IMR-90 (cell line): ENCODE measurements at regions not wholly inside any gene's neighbourhood (a gene's known extent, or its start where the extent isn't known, plus 50 kb on each side); places are given as distances from the start of the nearest gene placed in this dataset.

Experiments used
- ATAC-seq: fragments of 200-7000 bp; cut with Tn5 transposase; 2 replicates; pipeline ENCODE4 v1.9.1; 2020; ENCODE audit warnings: low read depth, mild to moderate bottlenecking, moderate library complexity
- BruUV-seq: library from RNA; stranded (reverse); fragments of 400-500 nt; replicated peaks from 2 replicates; lab custom pipeline; 2021; lab: Mats Ljungman, UMichigan
- CTCF ChIA-PET: fragments of 300-600 bp; formaldehyde crosslinking; extraction: SDS; loops from one replicate; lab custom pipeline; 2021; ENCODE audit warnings: antibody characterized with exemption; lab: Yijun Ruan, JAX
- POLR2A ChIA-PET: fragments of 300-600 bp; sonication (Branson Sonifier 250); formaldehyde crosslinking; loops from one replicate; lab custom pipeline; 2022; ENCODE audit warnings: antibody characterized with exemption; ENCODE audit not compliant: unreplicated experiment; lab: Charles Lee
- DNase-seq: peaks from one replicate; pipeline ENCODE4 v3.0.0; 2013
- H2AFZ ChIP-seq: replicated peaks from 2 replicates; pipeline ENCODE3; 2013; ENCODE audit warnings: low read length, mild to moderate bottlenecking; ENCODE audit not compliant: poor library complexity
- H2AK5ac ChIP-seq: 2 replicates; pipeline ENCODE4 v1.6.1; 2013; ENCODE audit warnings: low read depth, low read length, inconsistent platforms
- H2AK9ac ChIP-seq: replicated peaks from 2 replicates; pipeline ENCODE3; 2013; ENCODE audit warnings: mild to moderate bottlenecking, low read depth, low read length, moderate library complexity; ENCODE audit not compliant: poor library complexity
- H2BK120ac ChIP-seq: 2 replicates; pipeline ENCODE4 v1.6.1; 2013; ENCODE audit warnings: low read depth, low read length, inconsistent platforms
- H2BK15ac ChIP-seq: 3 replicates; pipeline ENCODE4 v1.6.1; 2013; ENCODE audit warnings: low read depth, low read length, inconsistent platforms
- H2BK20ac ChIP-seq: 2 replicates; pipeline ENCODE4 v1.6.1; 2013; ENCODE audit warnings: low read depth, mild to moderate bottlenecking, inconsistent platforms, low read length, moderate library complexity
- H2BK5ac ChIP-seq: 2 replicates; pipeline ENCODE4 v1.6.1; 2013; ENCODE audit warnings: mild to moderate bottlenecking, low read depth, low read length, inconsistent platforms; ENCODE audit not compliant: poor library complexity, severe bottlenecking
- H3K14ac ChIP-seq: replicated peaks from 2 replicates; pipeline ENCODE4 v1.6.1; 2013; ENCODE audit warnings: low read depth, low read length, inconsistent platforms
- H3K18ac ChIP-seq: 2 replicates; pipeline ENCODE4 v1.6.1; 2013; ENCODE audit warnings: low read depth, low read length, control low read depth
- H3K23ac ChIP-seq: 2 replicates; pipeline ENCODE4 v1.6.1; 2013; ENCODE audit warnings: low read depth, low read length, inconsistent platforms
- H3K27ac ChIP-seq: 2 replicates; pipeline ENCODE4 v1.5.1; 2013; ENCODE audit warnings: mild to moderate bottlenecking, control low read depth, low read length; ENCODE audit not compliant: insufficient read depth
- H3K27me3 ChIP-seq: 2 replicates; pipeline ENCODE4 v1.6.1; 2013; ENCODE audit warnings: low read length; ENCODE audit not compliant: control insufficient read depth, insufficient read depth
- H3K36me3 ChIP-seq: 2 replicates; pipeline ENCODE4 v1.6.1; 2013; ENCODE audit warnings: low read length, mixed read lengths; ENCODE audit not compliant: control insufficient read depth, insufficient read depth
- H3K4ac ChIP-seq: 2 replicates; pipeline ENCODE4 v1.6.1; 2013; ENCODE audit warnings: low read depth, low read length, inconsistent platforms
- H3K4me1 ChIP-seq: 2 replicates; pipeline ENCODE4 v1.6.1; 2013; ENCODE audit warnings: low read length, mixed read lengths; ENCODE audit not compliant: control insufficient read depth, insufficient read depth
- H3K4me2 ChIP-seq: 2 replicates; pipeline ENCODE4 v1.6.1; 2013; ENCODE audit warnings: low read depth, mild to moderate bottlenecking, control low read depth, low read length, moderate library complexity
- H3K4me3 ChIP-seq: 2 replicates; pipeline ENCODE4 v1.5.1; 2013; ENCODE audit warnings: low read depth, mild to moderate bottlenecking, control low read depth, low read length, moderate library complexity; ENCODE audit not compliant: insufficient read depth
- H3K56ac ChIP-seq: 2 replicates; pipeline ENCODE4 v1.6.1; 2013; ENCODE audit warnings: low read length, inconsistent platforms; ENCODE audit not compliant: insufficient read depth; ENCODE audit errors: extremely low read depth
- H3K79me1 ChIP-seq, 2 experiments: 2 replicates each; pipeline ENCODE4 v1.6.1; 2013; ENCODE audit warnings: low read length in 2 of 2, inconsistent platforms in 1 of 2, low read depth in 1 of 2
- H3K9ac ChIP-seq: 2 replicates; pipeline ENCODE4 v1.6.1; 2013; ENCODE audit warnings: low read depth, low read length, control low read depth
- H3K9me1 ChIP-seq: 2 replicates; pipeline ENCODE4 v1.6.1; 2013; ENCODE audit warnings: low read length, inconsistent platforms; ENCODE audit not compliant: insufficient read depth
- H3K9me3 ChIP-seq: 2 replicates; pipeline ENCODE4 v1.6.1; 2013; ENCODE audit warnings: low read length; ENCODE audit not compliant: control insufficient read depth, insufficient read depth
- H4K20me1 ChIP-seq: 2 replicates; pipeline ENCODE4 v1.6.1; 2013; ENCODE audit warnings: low read length, inconsistent platforms; ENCODE audit not compliant: insufficient read depth
- H4K5ac ChIP-seq: 2 replicates; pipeline ENCODE4 v1.6.1; 2013; ENCODE audit warnings: mild to moderate bottlenecking, low read depth, low read length, control low read depth
- H4K8ac ChIP-seq, 2 experiments: 2 replicates each; pipeline ENCODE4 v1.6.1; 2013; ENCODE audit warnings: low read depth in 2 of 2, low read length in 2 of 2, control low read depth in 1 of 2, inconsistent platforms in 1 of 2
- H4K91ac ChIP-seq: 2 replicates; pipeline ENCODE4 v1.6.1; 2013; ENCODE audit warnings: low read depth, low read length, inconsistent platforms; ENCODE audit not compliant: insufficient read depth
- CEBPB ChIP-seq: IDR thresholded peaks from 2 replicates; pipeline ENCODE4 v1.6.1; 2012; ENCODE audit warnings: low read depth, low read length, improper control_type of control experiment
- CTCF ChIP-seq: conservative IDR thresholded peaks from 2 replicates; pipeline ENCODE4 v1.5.1; 2012; ENCODE audit warnings: mild to moderate bottlenecking, low read depth, low read length, improper control_type of control experiment
- FOS ChIP-seq: fragments of 150-350 bp; IDR thresholded peaks from 2 replicates; pipeline ENCODE4 v1.6.1; 2016; ENCODE audit warnings: low read depth, low read length
- RAD21 ChIP-seq: IDR thresholded peaks from 2 replicates; pipeline ENCODE4 v1.6.1; 2012; ENCODE audit warnings: low read length, improper control_type of control experiment
- SMC3 ChIP-seq: fragments of 150-350 bp; IDR thresholded peaks from 2 replicates; pipeline ENCODE4 v1.6.1; 2016; ENCODE audit warnings: low read depth, mild to moderate bottlenecking, antibody characterized with exemption, low read length, moderate library complexity
- dilution Hi-C: fragments of 300-500 bp; cut with HindIII; formaldehyde crosslinking; loops from one replicate; pipeline ENCODE4 v1.14.3; 2018; ENCODE audit warnings: low sequenced_read_pairs; ENCODE audit not compliant: unreplicated experiment
- in situ Hi-C: fragments of 300-500 bp; cut with MboI; formaldehyde crosslinking; loops from 3 replicates; pipeline ENCODE4 v1.14.3; 2019; ENCODE audit warnings: low sequenced_read_pairs, inconsistent platforms, mixed read lengths
- intact Hi-C: fragments of 100-400 bp; cut with micrococcal nuclease; formaldehyde crosslinking; loops from 2 replicates; pipeline ENCODE4 v1.10.0; 2022

- Histone ChIP-seq H2BK5ac (no peak overlapping the region), H3K36me3 (no peaks in the 10 kb centered on the region), H3K79me1 (no peaks in the 10 kb centered on the region), H3K4me2 (no peak overlapping the region), H2BK120ac (no peak overlapping the region), H3K4me1 (no peaks in the 10 kb centered on the region), H4K91ac (no peak overlapping the region), H2AK9ac (no peak overlapping the region), H4K8ac (no peak overlapping the region), H2AFZ (no peak overlapping the region), H3K14ac (no peak overlapping the region), H3K23ac (no peak overlapping the region), H2BK20ac (no peak overlapping the region), H3K4ac (no peak overlapping the region), H4K5ac (no peak overlapping the region), H3K56ac (no peak overlapping the region), H2BK15ac (no peak overlapping the region), H3K9ac (no peak overlapping the region), H3K4me3 (no peak overlapping the region), H4K20me1 (no peaks in the 10 kb centered on the region), H3K27me3 (no peaks in the 10 kb centered on the region), H2AK5ac (no peak overlapping the region), H3K27ac (no peak overlapping the region), H3K18ac (no peak overlapping the region), H3K9me1 (no peaks in the 10 kb centered on the region), H3K9me3 (no peaks in the 10 kb centered on the region)
- dilution Hi-C loops (no loop called here), intact Hi-C loops (no loop called here), in situ Hi-C loops (no loop called here)
- ChIA-PET POLR2A (no interaction called here), CTCF (interaction anchor here (0.6 kb wide), 1 partner anchor 11 kb away, joined by 3 read pairs; no protein-coding TSS in a partner anchor)
- BruUV-seq = no TSS peak
- no peak for ATAC-seq
- no peak for DNase-seq
- TF ChIP-seq CTCF = no peak
- no peak for TF ChIP-seq CEBPB
- TF ChIP-seq RAD21 = no peak
- no peak for TF ChIP-seq SMC3
- TF ChIP-seq FOS = no peak
Measured at GRCh38 chr20:40891351-40891750, 137.3 kb upstream of the TOP1 start.
